Panc1 (cell line): ENCODE measurements at regions not wholly inside any gene's neighbourhood (a gene's known extent, or its start where the extent isn't known, plus 50 kb on each side); places are given as distances from the start of the nearest gene placed in this dataset.

Experiments used
- ATAC-seq: fragments of 200-7000 bp; cut with Tn5 transposase; 2 replicates; pipeline ENCODE4 v1.9.1; 2020; ENCODE audit warnings: mild to moderate bottlenecking, moderate library complexity
- BruUV-seq: library from RNA; stranded (reverse); fragments of 400-500 nt; replicated peaks from 2 replicates; lab custom pipeline; 2021; lab: Mats Ljungman, UMichigan
- CTCF ChIA-PET: fragments of 300-600 bp; sonication (Branson Sonifier 250); formaldehyde crosslinking; loops from one replicate; lab custom pipeline; 2022; ENCODE audit warnings: antibody characterized with exemption; lab: Charles Lee
- POLR2A ChIA-PET: fragments of 300-600 bp; sonication (Branson Sonifier 250); formaldehyde crosslinking; loops from one replicate; lab custom pipeline; 2022; ENCODE audit warnings: antibody characterized with exemption; lab: Charles Lee
- DNase-seq: peaks from one replicate; pipeline ENCODE4 v3.0.0-alpha.2; 2010; ENCODE audit warnings: low read depth, low spot score
- H3K27ac ChIP-seq: 2 replicates; pipeline ENCODE4 v1.5.1; 2011; ENCODE audit warnings: mild to moderate bottlenecking, low read length, inconsistent platforms
- H3K27me3 ChIP-seq: fragments of 200-500 bp; sonication (Bioruptor generic); 2 replicates; pipeline ENCODE4 v1.6.0; 2014; ENCODE audit warnings: low read length, inconsistent platforms; ENCODE audit not compliant: control insufficient read depth, insufficient read depth
- H3K36me3 ChIP-seq: fragments of 200-500 bp; sonication (Bioruptor generic); 2 replicates; pipeline ENCODE4 v1.5.1; 2014; ENCODE audit warnings: inconsistent platforms, mild to moderate bottlenecking, low read length, moderate library complexity; ENCODE audit not compliant: control insufficient read depth, insufficient read depth
- H3K4me1 ChIP-seq: 2 replicates; pipeline ENCODE4 v1.5.1; 2011; ENCODE audit warnings: inconsistent platforms, mild to moderate bottlenecking, low read length, moderate library complexity; ENCODE audit not compliant: control insufficient read depth, insufficient read depth
- H3K4me3 ChIP-seq, 2 experiments: 2 replicates each; pipeline ENCODE4 v1.5.1; 2011 to 2012; ENCODE audit warnings: low read depth in 2 of 2, low read length in 2 of 2, mild to moderate bottlenecking in 2 of 2, inconsistent platforms in 1 of 2, moderate library complexity in 1 of 2
- H3K9me3 ChIP-seq: fragments of 200-500 bp; sonication (Bioruptor generic); 2 replicates; pipeline ENCODE4 v1.5.1; 2014; ENCODE audit warnings: low read depth, mild to moderate bottlenecking, inconsistent platforms, low read length, moderate library complexity; ENCODE audit not compliant: control insufficient read depth, insufficient read depth
- CTCF ChIP-seq: fragments of 450-650 bp; IDR thresholded peaks from 2 replicates; pipeline ENCODE4 v1.5.1; 2017; ENCODE audit warnings: mild to moderate bottlenecking
- POLR2AphosphoS5 ChIP-seq: IDR thresholded peaks from 2 replicates; pipeline ENCODE4 v1.6.1; 2012; ENCODE audit warnings: mild to moderate bottlenecking, low read depth, low read length, moderate library complexity
- SIN3A ChIP-seq: IDR thresholded peaks from 2 replicates; pipeline ENCODE4 v1.6.1; 2012; ENCODE audit warnings: low read depth, mild to moderate bottlenecking, low read length, moderate library complexity, borderline replicate concordance; ENCODE audit not compliant: insufficient read depth
- TCF7L2 ChIP-seq: IDR thresholded peaks from 2 replicates; pipeline ENCODE4 v1.6.1; 2011; ENCODE audit warnings: mild to moderate bottlenecking, low read depth, low read length, inconsistent platforms
- in situ Hi-C: cut with HindIII; loops from 2 replicates; pipeline ENCODE4 v1.10.0; 2016; ENCODE audit warnings: low sequenced_read_pairs, low pct_unique_long_range_greater_than_20kb
- intact Hi-C: fragments of 100-400 bp; cut with micrococcal nuclease; formaldehyde crosslinking; loops from one replicate; pipeline ENCODE4 v1.10.0; 2022; ENCODE audit not compliant: unreplicated experiment
- TF ChIP-seq, protein P1 (sequence below), 2 experiments: IDR thresholded peaks; 2 replicates each; pipeline ENCODE4 v1.6.1; 2011 to 2012; ENCODE audit warnings: low read depth in 2 of 2, control low read depth in 1 of 2, low read length in 1 of 2, mild to moderate bottlenecking in 1 of 2, moderate library complexity in 1 of 2; ENCODE audit not compliant: insufficient read depth in 1 of 2

DNA sequence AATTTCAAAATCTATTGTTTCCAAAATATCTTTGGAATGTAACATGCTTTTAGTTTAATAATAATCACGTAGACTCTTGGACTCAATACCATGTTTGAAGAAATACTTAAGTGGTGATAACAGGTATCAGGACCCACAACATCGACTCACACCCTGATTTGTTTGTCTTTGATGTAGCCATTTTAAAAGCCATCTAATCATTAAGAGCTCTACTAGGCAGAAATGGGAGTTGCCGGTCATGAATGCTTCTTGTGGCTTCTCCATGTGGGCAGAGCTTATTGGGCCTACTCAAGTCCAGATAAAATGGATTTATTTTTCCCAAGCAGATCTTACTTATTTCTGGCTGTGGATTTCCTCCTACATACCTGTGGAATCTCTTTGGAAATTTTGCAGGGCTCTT is 261.6 kb upstream of the NR2F2 start:
- ChIA-PET POLR2A (no interaction called here), CTCF (no interaction called here)
- intact Hi-C loops (loop anchor here (10.0 kb wide), 1 partner anchor 1676 kb away; no protein-coding TSS in a partner anchor), in situ Hi-C loops (no loop called here)
- no TSS peak for BruUV-seq
- H3K4me1 ChIP-seq = no peaks in the 10 kb centered on the region
- no peak for TF ChIP-seq POLR2AphosphoS5
- no peak for TF ChIP-seq CTCF
- TF ChIP-seq SIN3A = no peak
- TF ChIP-seq, protein P1, sequence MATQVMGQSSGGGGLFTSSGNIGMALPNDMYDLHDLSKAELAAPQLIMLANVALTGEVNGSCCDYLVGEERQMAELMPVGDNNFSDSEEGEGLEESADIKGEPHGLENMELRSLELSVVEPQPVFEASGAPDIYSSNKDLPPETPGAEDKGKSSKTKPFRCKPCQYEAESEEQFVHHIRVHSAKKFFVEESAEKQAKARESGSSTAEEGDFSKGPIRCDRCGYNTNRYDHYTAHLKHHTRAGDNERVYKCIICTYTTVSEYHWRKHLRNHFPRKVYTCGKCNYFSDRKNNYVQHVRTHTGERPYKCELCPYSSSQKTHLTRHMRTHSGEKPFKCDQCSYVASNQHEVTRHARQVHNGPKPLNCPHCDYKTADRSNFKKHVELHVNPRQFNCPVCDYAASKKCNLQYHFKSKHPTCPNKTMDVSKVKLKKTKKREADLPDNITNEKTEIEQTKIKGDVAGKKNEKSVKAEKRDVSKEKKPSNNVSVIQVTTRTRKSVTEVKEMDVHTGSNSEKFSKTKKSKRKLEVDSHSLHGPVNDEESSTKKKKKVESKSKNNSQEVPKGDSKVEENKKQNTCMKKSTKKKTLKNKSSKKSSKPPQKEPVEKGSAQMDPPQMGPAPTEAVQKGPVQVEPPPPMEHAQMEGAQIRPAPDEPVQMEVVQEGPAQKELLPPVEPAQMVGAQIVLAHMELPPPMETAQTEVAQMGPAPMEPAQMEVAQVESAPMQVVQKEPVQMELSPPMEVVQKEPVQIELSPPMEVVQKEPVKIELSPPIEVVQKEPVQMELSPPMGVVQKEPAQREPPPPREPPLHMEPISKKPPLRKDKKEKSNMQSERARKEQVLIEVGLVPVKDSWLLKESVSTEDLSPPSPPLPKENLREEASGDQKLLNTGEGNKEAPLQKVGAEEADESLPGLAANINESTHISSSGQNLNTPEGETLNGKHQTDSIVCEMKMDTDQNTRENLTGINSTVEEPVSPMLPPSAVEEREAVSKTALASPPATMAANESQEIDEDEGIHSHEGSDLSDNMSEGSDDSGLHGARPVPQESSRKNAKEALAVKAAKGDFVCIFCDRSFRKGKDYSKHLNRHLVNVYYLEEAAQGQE (IDR thresholded peaks at IDR 0.05; ENCODE audit: insufficient read depth in 1 of 2, low read depth in 2 of 2, low read length in 1 of 2) = no peak
- no peak for TF ChIP-seq TCF7L2
- no peaks in the 10 kb centered on the region for H3K36me3 ChIP-seq
- no peak for ATAC-seq
- no peak for DNase-seq
- no peak overlapping the region for H3K4me3 ChIP-seq
- H3K9me3 ChIP-seq = no peaks in the 10 kb centered on the region
- H3K27me3 ChIP-seq = no peaks in the 10 kb centered on the region
- H3K27ac ChIP-seq = no peak overlapping the region

GRCh38 chr15:96070636-96071035 is 259.9 kb upstream of the NR2F2 start:
- no peak for TF ChIP-seq POLR2AphosphoS5
- no peak for TF ChIP-seq SIN3A
- no peak for TF ChIP-seq CTCF
- no peak for TF ChIP-seq TCF7L2
- TF ChIP-seq, protein P1 (IDR thresholded peaks at IDR 0.05; ENCODE audit: insufficient read depth in 1 of 2, low read depth in 2 of 2, low read length in 1 of 2) = no peak
- Histone ChIP-seq H3K4me3 (no peak overlapping the region), H3K36me3 (no peaks in the 10 kb centered on the region), H3K27ac (no peak overlapping the region), H3K27me3 (no peaks in the 10 kb centered on the region), H3K9me3 (no peaks in the 10 kb centered on the region), H3K4me1 (no peaks in the 10 kb centered on the region)
- DNase-seq (no peak), ATAC-seq (no peak)
- CTCF ChIA-PET = no interaction called here
- BruUV-seq = no TSS peak
- in situ Hi-C loops (no loop called here), intact Hi-C loops (no loop called here)
- POLR2A ChIA-PET = no interaction called here
